ENCODE measurements at regions not wholly inside any gene's neighbourhood (a gene's known extent, or its start where the extent isn't known, plus 50 kb on each side); places are given as distances from the start of the nearest gene placed in this dataset.

DNA sequence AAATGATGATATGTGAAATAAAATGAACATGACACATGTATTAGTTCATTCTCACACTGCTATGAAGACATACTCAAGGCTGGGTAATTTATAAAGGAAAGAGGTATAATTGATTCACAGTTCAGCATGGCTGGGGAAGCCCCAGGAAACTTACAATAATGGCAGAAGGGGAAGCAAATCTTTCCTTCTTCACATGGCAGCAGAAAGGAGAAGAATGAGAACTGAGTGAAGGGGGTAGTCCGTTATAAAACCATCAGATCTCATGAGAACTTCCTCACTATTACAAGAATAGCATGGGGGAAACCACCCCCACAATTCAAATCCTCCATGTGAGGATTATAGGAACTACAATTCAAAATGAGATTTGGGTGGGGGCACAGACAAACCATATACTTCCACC is 243.9 kb upstream of the GYPA start:
- TF ChIP-seq, protein P1, sequence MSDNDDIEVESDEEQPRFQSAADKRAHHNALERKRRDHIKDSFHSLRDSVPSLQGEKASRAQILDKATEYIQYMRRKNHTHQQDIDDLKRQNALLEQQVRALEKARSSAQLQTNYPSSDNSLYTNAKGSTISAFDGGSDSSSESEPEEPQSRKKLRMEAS (IDR thresholded peaks at IDR 0.05), result no peak
- TF ChIP-seq, protein P2, sequence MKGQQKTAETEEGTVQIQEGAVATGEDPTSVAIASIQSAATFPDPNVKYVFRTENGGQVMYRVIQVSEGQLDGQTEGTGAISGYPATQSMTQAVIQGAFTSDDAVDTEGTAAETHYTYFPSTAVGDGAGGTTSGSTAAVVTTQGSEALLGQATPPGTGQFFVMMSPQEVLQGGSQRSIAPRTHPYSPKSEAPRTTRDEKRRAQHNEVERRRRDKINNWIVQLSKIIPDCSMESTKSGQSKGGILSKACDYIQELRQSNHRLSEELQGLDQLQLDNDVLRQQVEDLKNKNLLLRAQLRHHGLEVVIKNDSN (IDR thresholded peaks at IDR 0.05), result no peak
- TF ChIP-seq TEAD4 (IDR thresholded peaks at IDR 0.05), result no peak
- no peak for TF ChIP-seq EP300 (IDR thresholded peaks at IDR 0.05; ENCODE audit: borderline replicate concordance)
- no peak for TF ChIP-seq EGR1 (IDR thresholded peaks at IDR 0.05)
- TF ChIP-seq TCF12 (IDR thresholded peaks at IDR 0.05; ENCODE audit: low read depth), result no peak
- TF ChIP-seq, protein P3, sequence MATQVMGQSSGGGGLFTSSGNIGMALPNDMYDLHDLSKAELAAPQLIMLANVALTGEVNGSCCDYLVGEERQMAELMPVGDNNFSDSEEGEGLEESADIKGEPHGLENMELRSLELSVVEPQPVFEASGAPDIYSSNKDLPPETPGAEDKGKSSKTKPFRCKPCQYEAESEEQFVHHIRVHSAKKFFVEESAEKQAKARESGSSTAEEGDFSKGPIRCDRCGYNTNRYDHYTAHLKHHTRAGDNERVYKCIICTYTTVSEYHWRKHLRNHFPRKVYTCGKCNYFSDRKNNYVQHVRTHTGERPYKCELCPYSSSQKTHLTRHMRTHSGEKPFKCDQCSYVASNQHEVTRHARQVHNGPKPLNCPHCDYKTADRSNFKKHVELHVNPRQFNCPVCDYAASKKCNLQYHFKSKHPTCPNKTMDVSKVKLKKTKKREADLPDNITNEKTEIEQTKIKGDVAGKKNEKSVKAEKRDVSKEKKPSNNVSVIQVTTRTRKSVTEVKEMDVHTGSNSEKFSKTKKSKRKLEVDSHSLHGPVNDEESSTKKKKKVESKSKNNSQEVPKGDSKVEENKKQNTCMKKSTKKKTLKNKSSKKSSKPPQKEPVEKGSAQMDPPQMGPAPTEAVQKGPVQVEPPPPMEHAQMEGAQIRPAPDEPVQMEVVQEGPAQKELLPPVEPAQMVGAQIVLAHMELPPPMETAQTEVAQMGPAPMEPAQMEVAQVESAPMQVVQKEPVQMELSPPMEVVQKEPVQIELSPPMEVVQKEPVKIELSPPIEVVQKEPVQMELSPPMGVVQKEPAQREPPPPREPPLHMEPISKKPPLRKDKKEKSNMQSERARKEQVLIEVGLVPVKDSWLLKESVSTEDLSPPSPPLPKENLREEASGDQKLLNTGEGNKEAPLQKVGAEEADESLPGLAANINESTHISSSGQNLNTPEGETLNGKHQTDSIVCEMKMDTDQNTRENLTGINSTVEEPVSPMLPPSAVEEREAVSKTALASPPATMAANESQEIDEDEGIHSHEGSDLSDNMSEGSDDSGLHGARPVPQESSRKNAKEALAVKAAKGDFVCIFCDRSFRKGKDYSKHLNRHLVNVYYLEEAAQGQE (IDR thresholded peaks at IDR 0.05; ENCODE audit: low read depth), result no peak
- no peak for TF ChIP-seq RAD21 (IDR thresholded peaks at IDR 0.05; ENCODE audit: low read depth)
- TF ChIP-seq CEBPB (IDR thresholded peaks at IDR 0.05), result no peak
- no peak for TF ChIP-seq NFIC (IDR thresholded peaks at IDR 0.05)
- TF ChIP-seq YY1 (IDR thresholded peaks at IDR 0.05; ENCODE audit: low read depth), result no peak
- TF ChIP-seq FOXM1 (IDR thresholded peaks at IDR 0.05; ENCODE audit: borderline replicate concordance, low read depth), result no peak
- TF ChIP-seq CREB1 (IDR thresholded peaks at IDR 0.05; ENCODE audit: low read depth), result no peak
- no peak for TF ChIP-seq ZBTB7A (IDR thresholded peaks at IDR 0.05; ENCODE audit: low read depth)
- TF ChIP-seq TAF1 (IDR thresholded peaks at IDR 0.05; ENCODE audit: low read depth), result no peak

- peak; percentile 28; the same call in 1 of the 2 replicates for TF ChIP-seq NFIC (IDR thresholded peaks at IDR 0.05)
- no peak for TF ChIP-seq TCF12 (IDR thresholded peaks at IDR 0.05; ENCODE audit: low read depth)
- no peak for TF ChIP-seq EGR1 (IDR thresholded peaks at IDR 0.05)
Observed at GRCh38 chr4:144399927-144400326, 246.0 kb upstream of the HHIP start.

DNA sequence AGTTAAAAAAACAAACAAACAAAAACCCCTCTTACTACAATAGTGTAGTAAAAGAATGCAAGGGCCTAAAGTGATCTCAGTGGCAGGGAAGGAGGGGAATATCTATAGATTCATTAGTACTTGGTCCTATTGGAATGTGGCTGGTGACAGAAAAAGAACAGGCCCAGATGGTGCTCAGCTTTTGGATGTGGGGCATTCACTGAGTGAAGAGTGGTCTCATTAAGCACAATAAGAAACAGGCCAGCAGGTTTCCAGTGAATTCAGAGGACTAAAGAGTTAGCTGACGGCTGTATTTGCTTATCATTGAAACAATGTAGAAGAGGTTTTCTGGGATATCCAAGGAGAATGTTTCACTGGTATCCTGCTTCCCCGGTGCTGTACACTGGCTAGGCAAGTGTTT is 243.8 kb upstream of the HHIP start:
- TF ChIP-seq, protein P1 (IDR thresholded peaks at IDR 0.05), result no peak
- TF ChIP-seq, protein P3 (IDR thresholded peaks at IDR 0.05; ENCODE audit: low read depth), result no peak
- TF ChIP-seq TEAD4 (IDR thresholded peaks at IDR 0.05) (no peak), EP300 (IDR thresholded peaks at IDR 0.05; ENCODE audit: borderline replicate concordance) (no peak), TAF1 (IDR thresholded peaks at IDR 0.05; ENCODE audit: low read depth) (no peak), FOXM1 (IDR thresholded peaks at IDR 0.05; ENCODE audit: borderline replicate concordance, low read depth) (no peak), TCF12 (IDR thresholded peaks at IDR 0.05; ENCODE audit: low read depth) (no peak), CEBPB (IDR thresholded peaks at IDR 0.05) (no peak), ZBTB7A (IDR thresholded peaks at IDR 0.05; ENCODE audit: low read depth) (no peak), NFIC (IDR thresholded peaks at IDR 0.05) (no peak), CREB1 (IDR thresholded peaks at IDR 0.05; ENCODE audit: low read depth) (no peak), EGR1 (IDR thresholded peaks at IDR 0.05) (no peak), YY1 (IDR thresholded peaks at IDR 0.05; ENCODE audit: low read depth) (no peak), RAD21 (IDR thresholded peaks at IDR 0.05; ENCODE audit: low read depth) (no peak)
- TF ChIP-seq, protein P2 (IDR thresholded peaks at IDR 0.05), result no peak

- TF ChIP-seq TAF1 (IDR thresholded peaks at IDR 0.05; ENCODE audit: low read depth), result no peak
Observed at GRCh38 chr4:144402999-144403398, 243.0 kb upstream of the HHIP start.

DNA sequence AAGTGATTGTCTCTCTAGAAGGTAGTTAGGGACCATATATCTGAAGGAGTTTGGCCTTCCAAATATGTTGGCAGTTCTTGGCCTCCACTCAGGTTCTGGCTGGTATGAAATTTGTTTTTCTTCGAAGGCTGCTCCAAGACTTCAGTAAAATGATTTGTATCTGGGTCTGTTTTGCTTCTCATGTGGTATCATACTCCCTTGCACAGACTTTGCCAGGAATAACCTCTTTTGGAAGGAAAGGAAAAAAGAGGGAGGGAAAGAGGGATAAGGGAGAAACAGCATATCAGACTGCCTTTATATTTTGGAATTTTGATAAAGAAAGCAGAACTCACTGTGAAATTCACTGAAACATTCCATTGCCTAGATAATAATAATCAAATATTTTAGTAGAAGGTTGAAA is 242.1 kb upstream of the HHIP start:
- TF ChIP-seq, protein P2 (IDR thresholded peaks at IDR 0.05), result no peak
- TF ChIP-seq CEBPB (IDR thresholded peaks at IDR 0.05) (no peak), TCF12 (IDR thresholded peaks at IDR 0.05; ENCODE audit: low read depth) (no peak), CREB1 (IDR thresholded peaks at IDR 0.05; ENCODE audit: low read depth) (no peak), TAF1 (IDR thresholded peaks at IDR 0.05; ENCODE audit: low read depth) (no peak), RAD21 (IDR thresholded peaks at IDR 0.05; ENCODE audit: low read depth) (no peak), ZBTB7A (IDR thresholded peaks at IDR 0.05; ENCODE audit: low read depth) (no peak), TEAD4 (IDR thresholded peaks at IDR 0.05) (no peak), FOXM1 (IDR thresholded peaks at IDR 0.05; ENCODE audit: borderline replicate concordance, low read depth) (no peak), YY1 (IDR thresholded peaks at IDR 0.05; ENCODE audit: low read depth) (no peak), NFIC (IDR thresholded peaks at IDR 0.05) (no peak), EP300 (IDR thresholded peaks at IDR 0.05; ENCODE audit: borderline replicate concordance) (no peak), EGR1 (IDR thresholded peaks at IDR 0.05) (no peak)
- TF ChIP-seq, protein P1 (IDR thresholded peaks at IDR 0.05), result no peak
- TF ChIP-seq, protein P3 (IDR thresholded peaks at IDR 0.05; ENCODE audit: low read depth), result no peak
